ENCODE measurements at regions not wholly inside any gene's neighbourhood (a gene's known extent, or its start where the extent isn't known, plus 50 kb on each side); places are given as distances from the start of the nearest gene placed in this dataset.
"Not testable (repeated sequence)": the region's sequence is repeated elsewhere in the genome, so short reads cannot be mapped to it uniquely, and the experiment has no call there.

DNA sequence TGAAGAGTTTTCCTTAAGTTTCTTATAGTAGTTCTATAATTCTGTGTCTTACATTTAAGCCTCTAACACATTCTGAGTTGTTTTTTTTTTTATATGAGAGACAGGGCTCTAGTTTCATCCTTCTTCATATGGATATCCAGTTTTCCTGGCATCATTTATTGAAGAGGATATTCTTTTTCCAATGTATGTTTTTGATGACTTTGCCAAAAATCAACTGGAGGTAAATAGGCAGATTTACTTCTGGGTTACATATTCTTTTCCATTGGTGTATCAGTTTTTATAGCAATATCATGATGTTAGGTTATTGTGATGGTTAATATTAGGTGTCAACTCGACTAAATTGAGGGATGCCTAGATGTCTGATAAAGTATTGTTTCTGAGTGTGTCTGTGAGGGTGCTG, 650.7 kb upstream of the GRID2 start:
- no peaks in the 10 kb centered on the region for H3K27me3 Mint-ChIP-seq
- H3K36me3 Mint-ChIP-seq (ENCODE audit: low read depth), result no peaks in the 10 kb centered on the region
- no peaks in the 10 kb centered on the region for H3K4me1 Mint-ChIP-seq (ENCODE audit: low read depth)
- no peak overlapping the region for H3K4me3 Mint-ChIP-seq
- no peak overlapping the region for H3K27ac Mint-ChIP-seq
- peaks cover 50% of the 10 kb centered on the region for H3K9me3 Mint-ChIP-seq
- intact Hi-C loops (cut with micrococcal nuclease), result no loop called here

DNA sequence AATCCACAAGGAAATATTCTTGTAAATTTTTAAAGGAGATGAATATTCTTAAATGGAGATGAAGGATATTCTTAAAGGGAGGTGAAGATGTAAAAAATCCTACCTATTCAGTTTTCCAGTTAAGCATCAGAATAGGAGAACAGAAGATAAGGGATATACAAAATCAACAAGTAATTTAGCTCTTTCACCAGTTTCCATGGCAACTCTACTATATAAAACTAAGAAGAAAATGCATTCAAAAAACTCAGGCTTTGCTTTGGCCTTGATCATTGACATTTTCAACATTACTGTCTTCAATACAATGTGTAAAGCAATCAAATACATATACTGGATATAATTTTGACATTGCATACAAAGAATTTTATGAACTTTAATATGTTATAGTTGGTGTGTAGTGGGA, 622.7 kb upstream of the GRID2 start:
- Mint-ChIP-seq H3K9me3 (peaks cover 27% of the 10 kb centered on the region), H3K4me3 (no peak overlapping the region), H3K27ac (no peak overlapping the region), H3K27me3 (no peaks in the 10 kb centered on the region), H3K36me3 (ENCODE audit: low read depth) (no peaks in the 10 kb centered on the region), H3K4me1 (ENCODE audit: low read depth) (no peaks in the 10 kb centered on the region)
- intact Hi-C loops (cut with micrococcal nuclease), result no loop called here

DNA sequence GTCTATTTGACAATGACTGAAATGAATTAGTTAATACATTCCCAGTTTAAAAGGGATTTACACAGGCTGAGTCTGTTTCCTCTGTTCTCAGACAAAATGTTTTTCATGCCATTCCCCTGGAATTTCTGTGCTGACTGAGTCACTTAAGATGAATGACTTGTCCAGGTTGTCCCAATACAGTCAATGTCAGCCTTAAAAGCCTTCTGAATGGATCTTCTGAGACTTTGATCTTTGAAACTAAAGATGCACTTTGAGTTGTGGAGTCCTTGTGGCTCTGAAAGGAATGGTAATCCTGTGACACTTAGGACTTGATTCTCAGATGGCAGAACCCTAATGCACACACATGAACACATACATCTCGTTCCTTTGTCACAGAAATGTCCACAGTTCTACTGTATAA, 622.2 kb upstream of the GRID2 start:
- peaks cover 27% of the 10 kb centered on the region for H3K9me3 Mint-ChIP-seq
- H3K36me3 Mint-ChIP-seq (ENCODE audit: low read depth), result no peaks in the 10 kb centered on the region
- H3K4me1 Mint-ChIP-seq (ENCODE audit: low read depth), result no peaks in the 10 kb centered on the region
- intact Hi-C loops (cut with micrococcal nuclease), result no loop called here
- H3K27me3 Mint-ChIP-seq, result no peaks in the 10 kb centered on the region
- no peak overlapping the region for H3K4me3 Mint-ChIP-seq
- H3K27ac Mint-ChIP-seq, result no peak overlapping the region

DNA sequence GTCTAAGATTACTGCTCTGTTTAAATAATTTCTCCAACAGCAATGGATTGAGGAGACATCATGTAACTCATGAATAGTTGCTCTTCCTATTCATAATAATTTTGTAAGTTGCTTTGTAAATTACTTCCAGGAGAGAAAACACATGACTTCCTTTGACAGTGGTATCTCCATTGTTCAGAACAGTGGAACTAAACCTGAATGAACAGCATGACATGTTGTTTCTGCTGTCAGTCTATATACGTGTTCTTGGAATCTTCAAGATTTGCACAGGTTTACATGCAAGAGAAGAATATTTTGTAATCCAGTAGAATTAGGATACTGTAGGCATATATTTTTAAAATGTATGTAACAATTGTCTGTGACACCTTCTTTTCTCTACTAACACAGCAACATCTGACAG, 618.8 kb upstream of the GRID2 start:
- H3K4me1 Mint-ChIP-seq (ENCODE audit: low read depth), result no peaks in the 10 kb centered on the region
- intact Hi-C loops (cut with micrococcal nuclease), result no loop called here
- no peak overlapping the region for H3K4me3 Mint-ChIP-seq
- no peak overlapping the region for H3K27ac Mint-ChIP-seq
- peaks cover 6% of the 10 kb centered on the region for H3K9me3 Mint-ChIP-seq
- no peaks in the 10 kb centered on the region for H3K27me3 Mint-ChIP-seq
- no peaks in the 10 kb centered on the region for H3K36me3 Mint-ChIP-seq (ENCODE audit: low read depth)

DNA sequence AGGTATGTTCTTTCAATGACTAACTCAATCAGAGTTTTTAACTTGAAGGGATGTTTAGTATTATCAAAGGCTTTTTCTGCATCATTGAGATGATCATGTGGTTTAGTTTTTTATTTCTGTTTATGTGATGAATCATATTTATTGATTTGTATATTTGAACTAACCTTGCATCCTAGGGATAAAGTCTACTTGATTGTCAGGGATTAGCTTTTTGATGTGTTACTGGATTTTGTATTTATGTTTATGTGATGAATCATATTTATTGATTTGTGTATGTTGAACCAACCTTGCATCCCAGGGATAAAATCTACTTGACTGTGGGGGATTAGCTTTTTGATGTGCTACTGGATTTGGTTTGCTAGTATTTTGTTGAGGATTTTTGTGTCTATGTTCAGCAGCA, 615.4 kb upstream of the GRID2 start:
- H3K27me3 Mint-ChIP-seq, result no peaks in the 10 kb centered on the region
- H3K4me3 Mint-ChIP-seq, result no peak overlapping the region
- intact Hi-C loops (cut with micrococcal nuclease), result no loop called here
- no peaks in the 10 kb centered on the region for H3K4me1 Mint-ChIP-seq (ENCODE audit: low read depth)
- no peaks in the 10 kb centered on the region for H3K36me3 Mint-ChIP-seq (ENCODE audit: low read depth)
- H3K9me3 Mint-ChIP-seq, result peaks cover 28% of the 10 kb centered on the region
- no peak overlapping the region for H3K27ac Mint-ChIP-seq

DNA sequence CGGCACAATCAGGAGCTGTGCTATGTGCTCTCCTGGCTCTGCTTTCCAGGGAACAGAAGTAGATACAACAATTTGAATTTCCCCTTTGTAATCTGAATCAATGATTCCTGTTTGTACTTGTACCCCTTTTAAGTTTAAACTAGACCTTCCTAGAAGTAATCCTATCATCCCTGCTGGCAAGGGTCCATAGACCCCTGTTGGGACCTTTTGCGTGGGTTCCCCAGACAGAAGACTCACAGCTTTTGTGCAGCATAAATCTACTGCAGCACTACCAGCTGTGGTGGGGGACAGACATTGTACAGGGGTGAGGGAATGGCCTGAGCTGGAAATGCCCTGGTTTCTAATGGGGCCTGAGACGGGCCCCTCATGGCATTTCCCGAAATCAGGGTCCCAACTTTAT, 604.1 kb upstream of the GRID2 start:
- intact Hi-C loops (cut with micrococcal nuclease); H3K4me3 Mint-ChIP-seq; H3K27ac Mint-ChIP-seq; H3K4me1 Mint-ChIP-seq (ENCODE audit: low read depth); H3K36me3 Mint-ChIP-seq (ENCODE audit: low read depth); H3K27me3 Mint-ChIP-seq: not testable (repeated sequence)
- peaks cover 44% of the 10 kb centered on the region for H3K9me3 Mint-ChIP-seq

DNA sequence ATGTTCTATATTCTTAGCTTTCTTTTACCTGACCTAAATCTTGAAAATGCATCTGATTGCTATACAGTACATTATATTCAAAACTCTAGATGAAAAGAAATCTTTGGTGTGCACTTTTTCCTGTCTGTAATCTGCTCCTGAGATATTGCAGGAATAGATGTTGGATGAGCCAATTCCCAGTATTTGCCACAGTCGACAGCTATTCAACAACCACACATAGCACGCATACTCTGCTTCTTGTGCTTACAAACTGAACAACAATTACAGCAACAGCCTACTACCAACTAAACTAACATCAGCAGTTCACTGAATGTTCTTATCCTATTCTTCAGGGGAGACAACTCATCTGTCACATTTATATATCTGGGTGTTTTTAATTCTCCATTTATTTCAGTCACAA, 573.9 kb upstream of the GRID2 start:
- Mint-ChIP-seq H3K36me3 (ENCODE audit: low read depth) (no peaks in the 10 kb centered on the region), H3K9me3 (no peaks in the 10 kb centered on the region), H3K4me1 (ENCODE audit: low read depth) (no peaks in the 10 kb centered on the region), H3K27ac (no peak overlapping the region), H3K4me3 (no peak overlapping the region), H3K27me3 (no peaks in the 10 kb centered on the region)
- intact Hi-C loops (cut with micrococcal nuclease), result no loop called here

DNA sequence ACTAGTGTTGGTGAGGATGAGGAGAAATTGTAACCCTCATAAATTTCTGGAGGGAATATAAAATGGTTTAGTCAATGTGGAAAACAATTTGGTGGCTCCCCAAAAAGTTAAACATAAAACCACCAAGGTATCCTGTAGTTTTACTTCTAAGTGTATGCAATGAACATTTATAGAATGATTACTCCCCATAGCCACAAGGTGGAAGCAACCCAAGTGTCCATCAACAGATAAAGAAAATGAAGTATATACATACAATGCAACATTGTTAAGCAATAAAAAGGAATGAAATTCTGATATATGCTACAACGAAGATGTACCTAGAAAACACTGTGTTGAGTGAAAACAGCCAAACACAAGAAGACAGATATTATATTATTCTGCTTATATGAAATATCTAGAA, 569.1 kb upstream of the GRID2 start:
- Mint-ChIP-seq H3K27me3 (no peaks in the 10 kb centered on the region), H3K36me3 (ENCODE audit: low read depth) (no peaks in the 10 kb centered on the region), H3K27ac (no peak overlapping the region), H3K4me3 (no peak overlapping the region), H3K9me3 (no peaks in the 10 kb centered on the region), H3K4me1 (ENCODE audit: low read depth) (no peaks in the 10 kb centered on the region)
- intact Hi-C loops (cut with micrococcal nuclease), result no loop called here

DNA sequence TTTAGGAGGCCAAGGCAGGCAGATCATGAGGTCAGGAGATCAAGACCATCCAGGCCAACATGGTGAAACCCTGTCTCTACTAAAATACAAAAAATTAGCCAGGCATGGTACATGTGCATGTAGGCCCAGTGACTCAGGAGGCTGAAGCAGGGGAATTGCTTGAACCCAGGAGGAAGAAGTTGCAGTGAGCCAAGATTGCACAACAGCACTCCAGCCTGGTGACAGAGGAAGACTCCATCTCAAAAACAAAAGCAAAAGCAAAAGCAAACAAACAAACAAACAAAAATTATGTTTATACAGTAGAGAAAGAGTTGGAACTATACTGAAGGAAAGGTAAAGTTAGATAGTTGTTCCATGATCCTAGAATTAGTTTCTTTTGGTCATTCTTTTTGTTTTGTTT, 564.9 kb upstream of the GRID2 start:
- H3K27me3 Mint-ChIP-seq; H3K4me3 Mint-ChIP-seq; H3K36me3 Mint-ChIP-seq (ENCODE audit: low read depth); H3K4me1 Mint-ChIP-seq (ENCODE audit: low read depth); intact Hi-C loops (cut with micrococcal nuclease); H3K27ac Mint-ChIP-seq: not testable (repeated sequence)
- peaks cover 16% of the 10 kb centered on the region for H3K9me3 Mint-ChIP-seq

DNA sequence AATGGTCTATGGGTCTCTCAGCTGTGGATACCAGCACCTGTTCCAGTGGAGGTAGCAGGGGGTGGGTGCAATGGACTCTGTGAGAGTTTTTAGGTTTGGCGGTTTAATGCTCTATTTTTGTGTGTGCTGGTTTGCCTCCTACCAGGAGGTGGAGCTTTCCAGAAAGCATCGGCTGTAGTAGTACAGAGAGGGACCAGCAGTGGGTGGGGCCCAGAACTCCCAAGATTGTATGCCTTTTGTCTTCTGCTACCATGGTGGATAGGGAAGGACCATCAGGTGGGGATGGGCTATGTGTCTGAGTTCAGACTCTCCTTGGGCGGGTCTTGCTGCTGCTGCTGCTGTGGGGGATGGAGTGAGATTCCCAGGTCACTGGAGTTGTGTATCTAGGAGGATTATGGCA, 557.2 kb upstream of the GRID2 start:
- Mint-ChIP-seq H3K36me3 (ENCODE audit: low read depth) (no peaks in the 10 kb centered on the region), H3K4me3 (no peak overlapping the region), H3K27me3 (no peaks in the 10 kb centered on the region), H3K9me3 (peaks cover 39% of the 10 kb centered on the region), H3K4me1 (ENCODE audit: low read depth) (no peaks in the 10 kb centered on the region), H3K27ac (no peak overlapping the region)
- intact Hi-C loops (cut with micrococcal nuclease), result no loop called here

DNA sequence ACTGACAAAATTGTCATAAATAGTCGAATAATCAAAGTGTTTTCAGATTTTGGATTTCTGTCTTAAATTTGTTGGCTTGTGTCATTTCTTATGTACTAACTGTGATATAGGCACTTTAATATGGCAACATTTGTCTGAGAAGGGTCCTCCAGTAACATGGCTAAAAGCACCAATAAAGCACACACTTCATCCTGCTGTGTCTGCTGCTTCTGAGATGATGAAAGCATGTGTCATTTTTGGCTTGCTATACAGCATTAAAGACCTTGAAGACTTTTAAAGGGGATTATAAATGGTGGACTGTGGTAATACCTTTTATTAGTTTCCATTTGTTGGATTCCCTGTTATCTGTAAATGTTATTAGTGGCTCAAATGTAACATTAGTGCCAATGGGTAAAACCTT, 551.8 kb upstream of the GRID2 start:
- peaks cover 6% of the 10 kb centered on the region for H3K9me3 Mint-ChIP-seq
- intact Hi-C loops (cut with micrococcal nuclease), result no loop called here
- no peaks in the 10 kb centered on the region for H3K27me3 Mint-ChIP-seq
- no peaks in the 10 kb centered on the region for H3K36me3 Mint-ChIP-seq (ENCODE audit: low read depth)
- H3K4me1 Mint-ChIP-seq (ENCODE audit: low read depth), result no peaks in the 10 kb centered on the region
- no peak overlapping the region for H3K27ac Mint-ChIP-seq
- no peak overlapping the region for H3K4me3 Mint-ChIP-seq

DNA sequence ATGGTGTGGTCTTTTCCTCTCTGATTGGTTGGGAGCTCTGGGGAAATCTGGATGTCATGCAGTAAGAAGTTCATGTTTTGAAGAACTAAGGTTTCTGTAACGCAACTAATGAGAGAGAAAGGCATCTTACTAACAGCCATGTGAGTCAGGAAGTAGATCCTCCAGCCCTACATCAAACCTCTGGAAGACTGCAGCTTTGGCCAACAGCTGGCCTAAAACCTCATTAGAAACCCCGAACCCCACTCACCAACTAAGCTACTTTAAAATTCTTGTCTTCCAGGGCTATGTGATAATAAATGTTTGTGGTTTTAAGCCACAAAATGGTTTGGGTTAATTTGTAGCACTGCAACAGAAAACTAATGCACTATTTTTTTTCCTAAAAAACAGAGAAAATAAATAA, 549.0 kb upstream of the GRID2 start:
- Mint-ChIP-seq H3K36me3 (ENCODE audit: low read depth) (no peaks in the 10 kb centered on the region), H3K4me3 (no peak overlapping the region)

DNA sequence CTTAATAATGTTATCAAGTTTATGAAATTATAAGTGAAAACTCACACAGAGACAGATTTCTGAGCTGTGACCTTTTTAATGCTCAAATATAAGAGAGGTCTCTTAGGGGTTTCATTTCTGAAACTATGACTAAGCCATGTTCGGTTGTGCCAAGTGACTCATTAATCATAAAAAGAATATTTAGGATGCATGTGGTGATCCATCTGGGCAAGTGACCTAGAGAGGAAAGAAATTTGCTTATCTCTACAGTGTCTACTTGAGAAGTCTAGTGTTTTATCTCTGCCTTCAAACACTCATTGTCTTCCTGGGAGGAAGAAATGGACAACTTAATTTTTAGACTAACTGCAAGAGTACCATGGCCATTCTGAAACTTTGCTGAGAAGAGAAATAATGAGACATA, 545.3 kb upstream of the GRID2 start:
- intact Hi-C loops (cut with micrococcal nuclease), result no loop called here
- Mint-ChIP-seq H3K27me3 (no peaks in the 10 kb centered on the region), H3K36me3 (ENCODE audit: low read depth) (no peaks in the 10 kb centered on the region), H3K9me3 (no peaks in the 10 kb centered on the region), H3K4me3 (no peak overlapping the region), H3K27ac (no peak overlapping the region), H3K4me1 (ENCODE audit: low read depth) (no peaks in the 10 kb centered on the region)

More for the DNA sequence above, 549.0 kb upstream of the GRID2 start:
- Mint-ChIP-seq H3K27ac (no peak overlapping the region), H3K4me1 (ENCODE audit: low read depth) (no peaks in the 10 kb centered on the region), H3K9me3 (no peaks in the 10 kb centered on the region), H3K27me3 (no peaks in the 10 kb centered on the region)
- intact Hi-C loops (cut with micrococcal nuclease), result no loop called here

DNA sequence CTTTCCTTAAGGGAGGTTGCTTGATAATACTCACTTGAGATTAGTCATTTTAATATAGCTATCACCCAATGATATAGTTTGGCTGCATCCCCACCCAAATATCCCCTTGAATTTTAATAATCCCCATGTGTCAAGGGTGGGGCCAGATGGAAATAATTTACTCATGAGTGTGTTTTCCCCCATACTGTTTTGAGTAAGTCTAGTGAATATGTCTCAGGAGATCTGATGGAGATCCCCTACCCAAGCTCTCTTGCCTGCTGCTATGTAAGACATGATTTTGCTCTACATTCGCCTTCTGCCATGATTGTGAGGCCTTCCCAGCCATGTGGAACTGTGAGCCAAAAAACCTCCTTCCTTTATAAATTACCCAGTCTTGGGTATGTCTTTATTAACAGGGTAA, 539.7 kb upstream of the GRID2 start:
- Mint-ChIP-seq H3K4me3 (no peak overlapping the region), H3K36me3 (ENCODE audit: low read depth) (no peaks in the 10 kb centered on the region), H3K27ac (no peak overlapping the region), H3K9me3 (peaks cover 11% of the 10 kb centered on the region), H3K4me1 (ENCODE audit: low read depth) (no peaks in the 10 kb centered on the region), H3K27me3 (no peaks in the 10 kb centered on the region)
- intact Hi-C loops (cut with micrococcal nuclease), result no loop called here

DNA sequence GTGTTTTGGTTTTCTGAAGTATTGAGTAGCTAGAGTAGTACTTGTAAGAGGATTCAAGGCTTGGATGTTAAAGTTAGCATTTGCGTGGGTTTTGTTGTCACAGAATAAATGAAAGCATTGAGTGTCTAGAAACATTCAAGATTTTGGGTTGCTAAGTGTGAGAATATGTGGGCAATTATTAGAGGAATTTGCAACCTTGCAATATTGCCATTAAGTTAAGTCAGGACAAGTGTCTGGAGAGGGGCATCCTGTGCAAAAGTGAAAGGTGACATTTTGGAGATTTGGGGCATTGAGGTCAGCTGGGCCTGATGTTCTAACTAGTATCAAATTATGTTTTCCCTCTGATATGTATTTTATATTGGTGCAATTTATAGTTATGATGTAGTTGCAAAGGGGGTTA, 533.9 kb upstream of the GRID2 start:
- no peak overlapping the region for H3K4me3 Mint-ChIP-seq

DNA sequence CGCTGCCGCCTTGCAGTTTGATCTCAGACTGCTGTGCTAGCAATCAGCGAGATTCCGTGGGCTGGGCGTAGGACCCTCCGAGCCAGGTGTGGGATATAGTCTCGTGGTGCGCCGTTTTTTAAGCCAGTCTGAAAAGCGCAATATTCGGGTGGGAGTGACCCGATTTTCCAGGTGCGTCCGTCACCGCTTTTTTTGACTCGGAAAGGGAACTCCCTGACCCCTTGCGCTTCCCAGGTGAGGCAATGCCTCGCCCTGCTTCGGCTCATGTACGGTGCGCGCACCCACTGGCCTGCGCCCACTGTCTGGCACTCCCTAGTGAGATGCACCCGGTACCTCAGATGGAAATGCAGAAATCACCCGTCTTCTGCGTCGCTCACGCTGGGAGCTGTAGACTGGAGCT, 512.1 kb upstream of the GRID2 start:
- H3K4me1 Mint-ChIP-seq (ENCODE audit: low read depth); H3K4me3 Mint-ChIP-seq; H3K36me3 Mint-ChIP-seq (ENCODE audit: low read depth); H3K27ac Mint-ChIP-seq; H3K9me3 Mint-ChIP-seq; H3K27me3 Mint-ChIP-seq; intact Hi-C loops (cut with micrococcal nuclease): not testable (repeated sequence)

More for the DNA sequence above, 533.9 kb upstream of the GRID2 start:
- H3K27me3 Mint-ChIP-seq, result no peaks in the 10 kb centered on the region
- intact Hi-C loops (cut with micrococcal nuclease), result no loop called here
- H3K36me3 Mint-ChIP-seq (ENCODE audit: low read depth), result no peaks in the 10 kb centered on the region
- H3K9me3 Mint-ChIP-seq, result peaks cover 54% of the 10 kb centered on the region
- H3K4me1 Mint-ChIP-seq (ENCODE audit: low read depth), result no peaks in the 10 kb centered on the region
- no peak overlapping the region for H3K27ac Mint-ChIP-seq
